OCI-LY7 (cell line): ENCODE measurements at regions not wholly inside any gene's neighbourhood (a gene's known extent, or its start where the extent isn't known, plus 50 kb on each side); places are given as distances from the start of the nearest gene placed in this dataset.

Experiments used
- CTCF ChIP-seq: fragments of 200-600 bp; sonication (generic); conservative IDR thresholded peaks from 2 replicates; pipeline ENCODE4 v1.5.1; 2014; ENCODE audit warnings: mild to moderate bottlenecking, antibody characterized with exemption, low read length, moderate library complexity, mixed read lengths
- EZH2phosphoT487 ChIP-seq: fragments of 200-600 bp; sonication (generic); IDR thresholded peaks from 2 replicates; pipeline ENCODE4 v1.6.1; 2018; ENCODE audit warnings: low read depth, borderline replicate concordance, mild to moderate bottlenecking, mixed run types, antibody characterized with exemption, low read length, moderate library complexity, mixed read lengths

- TF ChIP-seq CTCF (no peak), EZH2phosphoT487 (no peak)
These were observed 263.5 kb downstream of the PABPC4L start for GRCh38 chr4:133938061-133938460.
